ENCODE measurements at regions not wholly inside any gene's neighbourhood (a gene's known extent, or its start where the extent isn't known, plus 50 kb on each side); places are given as distances from the start of the nearest gene placed in this dataset.
A peak's percentile ranks its signal among the peaks of the same experiment; 100 is the strongest.

DNA sequence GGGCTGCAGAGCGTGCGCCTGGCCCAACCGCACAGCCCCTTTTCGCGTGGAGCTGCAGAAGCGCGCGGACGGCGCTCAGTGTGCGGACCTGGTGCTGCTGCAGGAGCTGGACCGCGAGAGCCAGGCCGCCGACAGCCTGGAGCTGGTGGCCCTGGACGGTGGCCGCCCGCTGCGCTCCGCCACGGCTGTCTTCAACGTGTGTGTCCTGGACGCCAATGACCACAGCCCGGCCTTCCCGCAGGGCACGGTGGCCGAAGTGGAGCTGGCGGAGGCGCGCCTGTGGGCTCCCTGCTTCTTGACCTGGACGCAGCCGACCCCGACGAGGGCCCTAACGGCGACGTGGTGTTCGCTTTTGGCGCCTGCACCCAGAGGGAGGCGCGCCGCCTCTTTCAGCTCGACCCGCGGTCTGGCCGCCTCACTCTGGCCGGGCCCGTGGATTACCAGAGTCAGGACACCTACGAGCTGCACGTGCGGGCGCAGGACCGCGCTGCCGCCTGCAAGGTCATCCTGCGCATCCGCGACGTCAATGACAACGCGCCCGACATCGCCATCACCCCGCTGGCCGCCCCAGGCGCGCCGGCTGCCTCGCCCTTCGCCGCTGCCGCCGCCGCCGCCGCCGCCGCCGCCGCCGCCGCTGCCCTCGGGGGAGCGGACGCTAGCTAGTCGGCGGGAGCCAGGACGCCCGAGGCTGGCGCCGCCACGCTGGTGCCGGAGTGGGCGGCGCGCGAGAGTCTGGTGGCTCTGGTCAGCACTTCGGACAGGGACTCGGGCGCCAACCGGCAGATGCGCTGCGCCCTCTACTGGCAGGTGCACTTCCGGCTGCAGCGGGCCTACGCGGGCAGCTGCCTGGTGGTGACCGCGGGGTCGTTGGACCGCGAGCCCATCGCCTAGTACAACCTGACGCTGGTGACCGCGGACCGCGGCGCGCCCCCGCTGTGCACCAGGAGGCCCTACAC is 172.2 kb downstream of the OLFM4 start:
- H3K4me3 ChIP-seq (ENCODE audit: low read depth, low read length): peak overlapping the region; percentile 33

DNA sequence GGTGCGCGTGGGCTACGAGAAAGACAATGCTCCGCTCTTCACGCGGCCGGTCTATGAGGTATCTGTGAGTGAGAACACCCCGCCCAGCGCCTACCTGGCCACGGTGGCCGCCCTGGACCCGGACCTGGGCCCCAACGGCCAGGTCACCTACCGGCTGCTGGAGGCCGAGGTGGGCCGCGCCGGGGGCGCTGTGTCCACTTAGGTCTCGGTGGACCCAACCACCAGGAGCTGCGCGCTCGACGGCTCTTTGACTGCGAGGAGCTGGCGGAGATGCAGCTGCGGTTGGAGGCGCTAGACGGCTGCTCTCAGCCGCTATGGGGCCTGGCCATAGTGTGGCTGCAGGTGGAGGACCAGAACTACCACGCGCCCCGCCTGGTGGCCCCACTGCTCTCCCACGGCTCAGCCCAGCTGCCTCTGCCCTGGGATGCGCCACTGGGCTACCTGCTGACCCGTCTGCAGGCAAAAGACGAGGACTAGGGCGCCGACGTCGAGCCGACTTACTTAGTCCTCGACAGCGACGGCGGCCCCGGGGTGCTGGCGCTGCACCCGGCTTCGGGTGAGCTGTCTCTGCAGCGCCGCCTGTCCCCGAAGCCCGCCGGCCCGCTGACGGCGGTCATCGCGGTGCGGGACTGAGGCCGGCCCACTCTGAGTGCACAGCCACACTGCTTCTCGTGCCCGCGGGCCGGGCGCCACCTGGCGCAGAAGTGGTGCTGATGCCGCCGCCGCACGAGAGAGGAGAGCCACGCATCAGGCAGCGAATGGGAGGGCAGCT is 173.0 kb downstream of the OLFM4 start:
- H3K4me3 ChIP-seq (ENCODE audit: low read depth, low read length): no peak overlapping the region

DNA sequence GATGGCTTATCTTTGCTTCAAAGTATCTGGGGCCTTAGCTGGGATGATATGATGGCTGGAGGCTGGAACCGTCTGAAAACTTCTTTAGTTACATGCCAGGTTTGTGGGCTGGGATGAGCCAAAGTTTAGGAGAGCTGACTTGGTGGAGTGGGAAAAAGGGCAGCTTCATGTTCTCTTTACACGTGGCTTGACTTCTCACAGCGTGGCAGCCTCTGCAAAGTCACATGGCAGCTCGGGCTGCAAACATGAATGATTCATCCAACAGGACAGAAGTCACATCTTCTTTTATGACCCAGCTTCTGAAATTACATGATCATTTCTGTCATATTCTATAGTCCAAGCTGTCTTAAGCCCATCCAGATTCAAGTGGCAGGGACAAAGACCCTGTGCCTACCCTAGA is 176.0 kb downstream of the OLFM4 start:
- H3K4me3 ChIP-seq (ENCODE audit: low read depth, low read length): no peak overlapping the region

DNA sequence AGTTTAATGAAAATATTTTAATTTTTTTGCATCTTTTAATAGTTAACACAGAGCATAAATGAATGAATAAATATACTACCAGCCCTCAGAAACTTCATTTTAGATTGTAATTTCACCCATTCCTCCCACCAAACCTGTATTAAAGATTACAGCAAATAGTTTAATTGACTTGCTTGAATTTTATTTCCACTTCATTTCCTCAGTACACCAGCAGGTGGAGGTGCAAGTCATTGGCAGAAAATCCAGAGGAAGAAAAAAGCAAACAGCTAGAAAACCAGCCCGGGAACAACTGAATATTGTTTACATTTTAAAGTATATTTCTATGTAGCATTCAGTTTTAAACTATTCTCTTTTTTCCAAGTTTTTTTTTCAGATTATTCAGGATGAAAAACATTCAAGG is 177.8 kb downstream of the OLFM4 start:
- H3K4me3 ChIP-seq (ENCODE audit: low read depth, low read length): no peak overlapping the region

DNA sequence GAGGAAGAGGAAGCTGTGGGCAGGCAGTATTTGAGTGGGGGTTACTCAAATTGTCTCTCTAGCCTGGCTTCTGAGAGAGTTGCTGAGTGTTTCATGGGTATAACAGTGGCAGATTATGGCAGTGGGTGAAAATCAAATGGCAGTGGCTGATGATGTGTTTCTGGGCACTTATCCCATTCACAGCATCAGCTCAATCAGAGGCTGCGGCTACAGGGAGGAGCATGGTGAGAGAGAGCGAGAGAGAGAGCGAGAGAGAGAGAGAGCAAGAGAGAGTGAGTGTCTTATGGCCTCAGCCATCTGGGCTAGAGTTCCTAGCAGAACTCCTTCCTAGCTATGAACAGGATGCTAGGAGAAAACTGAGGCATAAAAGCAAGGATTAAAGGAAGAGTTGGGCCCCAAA is 178.9 kb downstream of the OLFM4 start:
- no peak overlapping the region for H3K4me3 ChIP-seq (ENCODE audit: low read depth, low read length)

DNA sequence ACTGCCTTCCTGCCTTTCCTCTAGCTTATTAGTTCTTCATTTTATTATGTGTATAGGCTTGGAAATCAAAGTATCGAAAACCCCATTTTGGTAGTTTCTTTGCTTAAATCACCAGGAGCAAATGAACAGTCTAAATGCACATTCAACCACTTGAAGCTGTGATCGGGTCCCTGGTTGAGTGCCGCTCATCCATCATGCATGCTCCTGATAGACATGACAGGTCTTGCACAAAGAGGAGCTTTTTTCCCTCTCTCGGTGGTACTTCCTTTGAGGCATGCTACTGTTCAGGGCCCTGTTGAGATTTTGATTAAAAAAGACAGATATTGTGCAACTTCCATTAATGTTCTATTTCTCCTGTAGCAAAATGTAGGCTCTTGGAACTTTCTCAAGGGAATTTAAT is 185.8 kb downstream of the OLFM4 start:
- H3K4me3 ChIP-seq (ENCODE audit: low read depth, low read length): no peak overlapping the region

DNA sequence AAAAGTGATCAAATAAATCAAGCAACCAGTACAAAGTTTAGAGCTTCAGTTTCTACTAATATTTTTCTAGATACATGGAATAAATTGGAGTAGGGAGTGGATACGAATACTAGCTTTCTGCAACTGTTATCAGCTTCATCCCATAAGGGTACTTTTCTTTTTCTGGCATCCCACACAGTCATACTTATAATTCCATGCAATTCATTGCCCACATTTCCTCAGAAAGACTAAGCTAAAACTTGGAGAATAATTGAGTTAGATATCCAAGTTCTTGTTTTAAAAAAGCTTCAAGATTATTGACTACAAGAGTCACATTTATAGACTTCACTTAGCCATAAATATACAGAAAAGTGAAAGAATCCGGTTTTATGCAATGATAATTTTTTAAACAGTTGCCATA is 186.9 kb downstream of the OLFM4 start:
- H3K4me3 ChIP-seq (ENCODE audit: low read depth, low read length): no peak overlapping the region

DNA sequence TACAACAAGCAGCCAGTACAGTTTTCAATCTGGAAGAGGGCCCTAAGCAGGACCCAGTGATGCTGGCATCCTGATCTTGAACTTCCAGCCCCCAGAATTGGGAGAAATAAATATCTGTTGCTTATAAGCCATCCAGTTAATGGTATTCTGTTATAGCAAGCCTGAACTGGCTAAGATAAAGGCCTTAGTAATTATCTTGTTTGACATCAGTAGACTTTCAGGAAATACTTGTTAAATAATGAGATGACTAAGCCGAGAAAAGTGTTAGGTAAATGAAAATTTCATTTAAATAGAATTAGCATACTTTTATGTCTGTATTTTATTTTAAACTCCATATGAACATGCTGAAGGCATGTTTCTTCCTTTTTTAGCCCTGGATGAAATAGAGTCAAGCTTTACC is 188.2 kb downstream of the OLFM4 start:
- no peak overlapping the region for H3K4me3 ChIP-seq (ENCODE audit: low read depth, low read length)

DNA sequence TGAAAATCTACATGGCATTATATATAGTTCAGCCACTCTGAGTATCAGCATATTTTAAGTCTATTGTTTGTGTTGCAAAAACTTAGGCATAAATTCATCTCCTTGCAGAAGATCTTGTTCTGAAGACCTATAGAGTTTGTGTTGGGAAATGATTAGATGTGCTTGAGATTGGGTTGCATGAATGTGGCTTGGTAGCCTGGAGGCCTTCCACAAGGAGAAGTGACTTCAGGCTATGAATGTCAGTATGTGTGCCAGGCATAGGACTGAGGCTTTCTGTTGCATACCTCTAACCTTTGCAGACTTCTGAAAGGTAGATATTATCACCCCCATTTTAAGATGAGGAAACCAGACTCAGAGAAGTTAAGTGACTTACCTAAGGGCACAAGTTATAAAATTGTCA is 188.6 kb downstream of the OLFM4 start:
- H3K4me3 ChIP-seq (ENCODE audit: low read depth, low read length): no peak overlapping the region

DNA sequence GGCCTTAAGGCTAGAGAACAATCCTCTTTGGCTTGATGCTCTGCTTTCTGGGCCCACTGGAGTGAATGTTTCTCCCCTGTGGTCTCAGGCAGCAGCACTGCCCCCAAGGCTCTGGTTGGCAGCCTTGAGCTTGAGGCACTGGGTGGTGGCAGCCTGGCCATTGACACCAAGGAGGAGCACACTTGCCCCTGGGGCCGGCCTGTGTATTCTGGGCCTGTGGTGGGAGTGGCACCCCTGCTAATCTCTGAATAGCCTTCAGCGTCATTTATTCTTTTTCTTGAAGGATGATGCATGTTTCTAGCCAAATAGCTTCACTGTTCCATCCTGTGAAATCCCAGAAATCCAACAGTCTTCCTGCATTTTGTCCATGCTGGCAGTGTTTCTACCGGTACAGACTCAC is 191.4 kb downstream of the OLFM4 start:
- no peak overlapping the region for H3K4me3 ChIP-seq (ENCODE audit: low read depth, low read length)

DNA sequence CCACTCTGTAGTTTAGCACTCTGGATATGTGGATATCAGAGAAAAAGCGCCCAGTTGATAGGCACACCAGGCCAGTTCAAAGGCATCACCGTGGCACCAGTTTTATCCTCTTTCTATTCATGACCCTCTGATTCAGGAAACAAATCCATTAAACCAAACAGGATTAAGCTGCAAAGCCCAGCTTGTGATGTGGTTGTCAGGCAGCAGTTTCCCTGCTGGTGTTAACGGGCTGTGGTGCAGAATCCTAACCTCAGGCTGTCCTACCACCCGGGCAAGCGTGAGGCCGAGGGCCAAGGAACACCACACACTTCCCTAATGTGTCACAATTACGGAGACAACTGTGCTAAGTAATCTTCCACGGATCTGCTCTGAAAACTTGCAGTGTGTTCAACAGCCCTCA is 209.1 kb downstream of the OLFM4 start:
- no peak overlapping the region for H3K4me3 ChIP-seq (ENCODE audit: low read depth, low read length)

DNA sequence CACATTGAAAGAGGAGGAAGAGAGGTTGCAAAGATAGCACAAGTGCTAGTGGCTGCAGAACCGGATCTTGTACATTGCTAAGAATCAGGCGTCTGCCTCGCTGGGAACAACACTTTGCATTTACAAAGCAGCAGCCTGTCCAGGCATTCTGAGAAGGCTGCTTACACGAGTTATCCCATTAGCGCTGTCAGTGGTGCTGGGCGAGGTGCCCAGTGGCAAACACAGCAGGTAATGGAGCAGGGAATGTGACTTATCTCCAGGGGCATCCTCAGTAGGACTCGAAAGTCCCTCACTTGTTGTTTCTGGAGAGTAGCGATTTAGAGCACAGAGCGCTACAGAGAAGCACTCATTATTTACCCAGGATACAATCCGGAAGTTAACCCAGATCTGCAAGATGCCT is 209.6 kb downstream of the OLFM4 start:
- no peak overlapping the region for H3K4me3 ChIP-seq (ENCODE audit: low read depth, low read length)

DNA sequence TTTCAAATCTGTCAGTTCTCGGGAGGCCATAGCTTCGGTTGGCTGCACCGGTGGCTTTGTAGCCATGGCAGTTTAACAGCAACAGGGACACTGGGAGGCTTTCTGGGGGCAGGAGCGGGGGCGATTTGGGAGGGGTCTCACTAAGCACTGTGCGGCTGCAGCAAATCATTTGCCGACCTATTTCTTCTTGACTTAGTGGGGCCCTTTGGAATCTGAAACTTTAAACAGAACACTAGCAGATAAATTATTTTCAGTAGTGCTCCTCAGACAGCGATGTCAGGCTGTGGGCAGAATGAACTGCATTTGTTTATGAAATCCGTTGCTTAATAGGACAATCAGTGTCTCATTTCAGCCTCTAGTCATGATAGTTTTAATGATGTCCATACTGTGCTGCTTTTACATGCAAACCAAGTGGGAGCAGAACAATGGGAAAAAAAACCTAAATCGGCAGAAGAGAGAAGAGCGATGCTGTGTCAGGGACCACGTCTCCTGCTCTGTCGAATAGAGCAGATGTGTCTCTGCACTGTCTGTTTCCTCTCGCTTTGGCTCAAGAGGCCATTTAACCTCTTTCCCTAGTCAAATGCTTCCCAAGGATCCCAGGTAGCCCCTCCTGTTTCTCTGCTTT is 211.9 kb downstream of the OLFM4 start:
- no peak overlapping the region for H3K4me3 ChIP-seq (ENCODE audit: low read depth, low read length)

DNA sequence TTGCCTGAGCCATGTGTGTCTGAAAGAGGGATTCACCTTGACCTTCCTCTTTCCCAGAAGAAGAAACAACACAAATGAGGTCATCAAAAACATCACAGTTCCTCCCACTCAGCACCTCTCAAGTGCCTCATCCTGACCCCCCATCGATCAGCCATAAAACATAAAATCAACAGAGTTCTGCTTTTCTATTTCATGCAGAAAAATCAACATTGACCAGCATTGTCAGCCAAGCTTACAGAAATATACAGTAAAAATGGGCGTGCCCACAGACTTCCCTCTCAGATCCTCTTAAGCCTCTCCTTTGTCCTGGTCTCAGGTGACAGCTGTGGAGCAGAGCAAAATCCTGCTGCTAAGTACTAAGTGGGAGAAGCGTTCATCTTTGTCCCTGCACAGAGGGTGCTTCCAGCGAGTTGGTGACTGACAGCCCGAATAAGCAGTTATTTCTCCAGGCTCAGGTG is 213.3 kb downstream of the OLFM4 start:
- H3K4me3 ChIP-seq (ENCODE audit: low read depth, low read length): no peak overlapping the region

DNA sequence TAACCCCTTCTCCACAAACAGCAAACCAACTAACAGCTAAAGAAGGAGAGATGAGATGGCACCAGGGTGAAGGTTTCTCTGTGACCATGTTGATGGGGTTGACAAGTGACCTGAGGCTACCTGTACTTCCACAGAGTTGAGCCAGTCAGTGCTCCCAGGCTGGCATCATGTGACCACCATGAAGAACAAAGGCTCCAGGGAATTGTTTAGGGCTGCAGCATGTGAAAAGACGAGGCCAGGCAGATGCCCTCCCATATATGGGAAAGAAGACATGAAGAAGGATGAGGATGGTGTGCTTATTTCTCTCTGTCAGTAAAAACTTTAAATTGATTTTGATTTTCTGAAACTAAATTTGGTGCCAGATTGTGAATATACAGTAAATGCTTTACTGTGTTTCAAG is 220.6 kb downstream of the OLFM4 start:
- H3K4me3 ChIP-seq (ENCODE audit: low read depth, low read length): no peak overlapping the region

DNA sequence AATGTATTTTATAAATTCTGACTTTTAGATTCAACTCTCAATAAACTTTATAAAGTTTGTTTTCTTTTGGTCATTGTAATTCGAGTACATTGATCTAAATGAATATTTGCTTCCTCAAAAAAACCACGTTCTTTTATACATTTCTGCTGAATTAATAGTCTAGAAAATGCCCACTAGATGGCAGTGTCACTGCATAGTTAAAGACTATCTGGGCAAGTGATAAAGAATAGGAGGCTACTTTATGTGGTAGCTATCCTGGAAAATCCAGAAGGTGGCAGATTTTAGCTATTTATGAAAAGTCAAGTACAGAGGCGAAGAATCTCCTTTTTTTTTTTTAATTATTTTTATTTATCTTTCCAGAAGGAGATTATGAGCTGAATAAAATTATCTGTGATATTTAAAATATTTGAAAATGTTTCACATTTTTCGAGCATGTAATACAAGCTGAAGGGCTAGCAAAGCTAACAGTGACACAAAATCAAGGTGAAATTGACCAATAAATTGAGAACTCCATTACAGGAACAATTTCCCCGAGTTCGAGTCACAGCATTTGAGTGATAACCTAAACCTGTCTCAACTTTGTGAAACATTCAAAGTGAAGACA is 221.8 kb downstream of the OLFM4 start:
- H3K4me3 ChIP-seq (ENCODE audit: low read depth, low read length): no peak overlapping the region

DNA sequence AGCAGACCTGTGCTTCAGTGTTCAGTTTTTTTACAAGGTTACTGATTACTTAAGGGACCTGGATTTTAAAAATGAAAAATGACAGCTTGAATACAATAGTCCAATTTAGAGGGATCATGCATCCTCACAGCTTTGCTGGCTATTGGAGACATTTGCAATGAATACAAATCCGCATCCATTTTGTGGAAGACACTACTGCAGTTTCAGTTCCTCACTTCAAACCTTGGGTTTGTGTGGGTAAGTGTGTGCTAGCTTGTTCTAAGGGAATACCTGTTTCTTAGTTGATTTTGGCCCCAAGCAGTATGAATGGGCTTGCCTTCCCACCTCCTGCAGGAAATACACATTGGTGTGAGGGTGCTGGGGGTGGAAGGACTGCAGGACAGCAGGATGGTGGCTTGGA is 222.4 kb downstream of the OLFM4 start:
- H3K4me3 ChIP-seq (ENCODE audit: low read depth, low read length): no peak overlapping the region

DNA sequence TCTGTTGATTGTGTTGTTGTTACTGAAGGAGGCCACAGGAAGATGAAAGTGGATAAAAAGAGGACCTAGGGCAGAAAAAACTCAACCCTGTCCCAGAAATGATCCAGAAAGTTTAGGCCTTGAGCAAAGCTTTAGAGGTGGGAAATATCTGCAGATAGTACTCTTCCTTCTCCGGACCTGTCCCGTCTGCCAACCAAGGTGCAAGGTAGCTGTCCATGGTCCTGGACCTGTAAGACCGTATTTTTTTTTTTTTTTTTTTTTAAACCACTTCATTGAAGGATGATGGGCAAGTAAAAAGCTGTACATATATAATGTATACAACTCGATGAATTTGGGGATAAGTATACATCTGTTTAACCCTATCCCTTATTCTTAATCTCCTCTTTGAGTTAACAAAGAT is 225.9 kb downstream of the OLFM4 start:
- H3K4me3 ChIP-seq (ENCODE audit: low read depth, low read length): no peak overlapping the region

DNA sequence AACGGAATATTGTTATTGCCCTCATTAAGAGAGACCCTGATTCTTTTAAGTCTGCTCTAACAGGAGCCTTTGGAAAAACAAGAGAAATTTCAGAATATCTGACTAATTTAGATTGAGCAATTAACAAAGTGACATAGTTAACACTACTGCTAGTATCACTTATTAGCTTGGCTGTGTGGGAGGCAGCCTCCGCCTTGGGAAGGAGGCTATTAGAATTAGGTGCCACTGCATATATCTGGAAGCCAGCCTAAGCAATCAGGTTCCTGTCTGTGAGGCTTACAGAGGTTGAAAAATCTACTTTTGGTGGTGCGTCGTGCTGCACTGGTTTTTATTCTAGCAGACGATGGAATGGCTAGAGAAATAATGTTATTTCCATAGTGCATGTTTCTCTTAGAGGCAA is 227.2 kb downstream of the OLFM4 start:
- H3K4me3 ChIP-seq (ENCODE audit: low read depth, low read length): no peak overlapping the region

DNA sequence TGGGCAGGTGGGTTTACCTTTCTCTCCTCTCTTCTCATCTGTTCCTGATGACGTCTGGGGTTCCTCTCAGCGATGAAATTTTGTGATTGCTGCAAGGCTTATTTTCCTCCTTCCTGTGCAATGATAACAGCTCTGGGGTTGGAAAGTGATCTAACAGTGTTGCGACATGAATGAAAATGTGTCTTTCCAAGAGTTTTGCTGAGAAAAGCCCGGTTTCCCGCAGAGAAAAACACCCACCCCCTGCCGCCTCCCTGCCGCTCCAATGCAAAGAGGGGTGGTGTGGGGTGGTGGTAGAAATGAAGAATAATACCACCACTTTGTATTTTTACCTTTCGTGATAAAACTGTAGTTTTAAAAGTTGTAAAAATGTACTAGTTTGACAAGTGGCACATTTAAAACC is 232.0 kb downstream of the OLFM4 start:
- H3K4me3 ChIP-seq (ENCODE audit: low read depth, low read length): no peak overlapping the region

DNA sequence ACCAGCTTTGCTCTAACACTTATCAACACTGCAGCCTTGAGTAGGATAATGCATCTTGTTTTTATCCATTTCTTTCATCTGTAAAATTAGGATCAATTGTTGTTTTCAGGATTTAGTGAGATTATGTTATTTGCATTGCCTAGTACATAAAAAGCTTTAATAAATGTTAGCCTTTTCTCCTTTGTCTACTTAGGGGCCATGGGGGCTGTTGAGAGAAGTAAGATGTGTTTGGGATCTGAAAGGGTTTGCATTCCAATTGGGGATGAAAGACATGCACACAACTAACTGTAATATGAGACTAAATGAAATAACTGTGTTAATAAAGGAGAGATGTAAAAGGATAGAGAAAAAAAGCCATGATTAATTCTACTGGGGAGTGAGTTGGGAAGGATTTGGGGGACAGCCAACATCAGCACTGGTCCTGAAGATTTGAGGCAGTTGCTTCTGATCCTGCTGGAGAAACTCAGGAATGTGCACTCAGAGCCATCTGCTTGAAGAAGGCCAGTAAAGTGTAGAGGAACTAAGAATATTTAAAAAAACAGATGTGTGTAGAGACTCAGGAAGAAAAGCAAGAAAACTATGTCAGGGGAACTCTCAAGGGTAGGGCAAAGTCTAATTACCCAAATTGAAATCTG is 236.3 kb downstream of the OLFM4 start:
- H3K4me3 ChIP-seq (ENCODE audit: low read depth, low read length): no peak overlapping the region

Data from iPS-11a (cell line).